ENCODE measurements at regions not wholly inside any gene's neighbourhood (a gene's known extent, or its start where the extent isn't known, plus 50 kb on each side); places are given as distances from the start of the nearest gene placed in this dataset.

DNA sequence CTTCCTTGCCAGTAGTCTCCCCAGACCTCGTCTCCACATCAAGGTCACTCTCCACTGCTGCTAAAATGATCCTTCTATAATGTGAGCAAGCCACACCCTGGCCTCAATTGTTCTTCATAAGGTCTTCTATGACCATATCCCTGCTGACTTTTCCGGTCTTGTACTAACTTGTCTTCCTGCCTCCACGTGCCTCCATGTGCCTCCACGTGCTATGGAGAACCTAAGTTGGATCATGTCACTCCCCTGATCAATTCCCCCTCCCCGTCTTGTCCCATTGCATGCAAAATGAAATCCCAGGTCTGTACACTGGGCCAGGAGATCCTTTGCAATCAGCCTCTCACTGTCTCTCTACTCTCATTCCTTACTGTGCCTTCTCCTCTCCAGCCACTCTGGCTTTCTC, 110.6 kb downstream of the TTC8 start:
- intact Hi-C loops (cut with DNase I) = no loop called here
- DNase-seq (ENCODE audit: extremely low spot score) = no peak
- Histone ChIP-seq H3K9me3 (peaks cover 0 to 4% (median 0%) of the 10 kb centered on the region in 4 donors), H3K27me3 (peaks cover 0 to 10% (median 0%) of the 10 kb centered on the region in 4 donors), H3K27ac (replicated peaks in 1 of 4) (no peak overlapping the region), H3K4me3 (no peak overlapping the region), H3K36me3 (no peaks in the 10 kb centered on the region), H3K4me1 (no peaks in the 10 kb centered on the region)
- 76% methylated on average over 5 of the region's 5 CpGs for WGBS
- TF ChIP-seq POLR2A (IDR thresholded peaks at IDR 0.05; ENCODE audit: low read depth) (no peak), POLR2AphosphoS5 (IDR thresholded peaks at IDR 0.05) (no peak), EP300 (IDR thresholded peaks at IDR 0.05) (no peak), CTCF (IDR thresholded peaks at IDR 0.05) (no peak)

- H3K36me3 ChIP-seq = no peaks in the 10 kb centered on the region
- peaks cover 0 to 10% (median 0%) of the 10 kb centered on the region in 4 donors for H3K27me3 ChIP-seq
- no peaks in the 10 kb centered on the region for H3K4me1 ChIP-seq
- H3K27ac ChIP-seq (replicated peaks in 1 of 4) = no peak overlapping the region
- H3K9me3 ChIP-seq = no peaks in the 10 kb centered on the region
- H3K4me3 ChIP-seq = no peak overlapping the region
- TF ChIP-seq CTCF (IDR thresholded peaks at IDR 0.05) (no peak), EP300 (IDR thresholded peaks at IDR 0.05) (no peak), POLR2AphosphoS5 (IDR thresholded peaks at IDR 0.05) (no peak), POLR2A (IDR thresholded peaks at IDR 0.05; ENCODE audit: low read depth) (no peak)
- WGBS = 95% methylated on average over 3 of the region's 3 CpGs
- intact Hi-C loops (cut with DNase I) = no loop called here
- no peak for DNase-seq (ENCODE audit: extremely low spot score)
Observed at GRCh38 chr14:88937706-88938105, 113.3 kb downstream of the TTC8 start.

DNA sequence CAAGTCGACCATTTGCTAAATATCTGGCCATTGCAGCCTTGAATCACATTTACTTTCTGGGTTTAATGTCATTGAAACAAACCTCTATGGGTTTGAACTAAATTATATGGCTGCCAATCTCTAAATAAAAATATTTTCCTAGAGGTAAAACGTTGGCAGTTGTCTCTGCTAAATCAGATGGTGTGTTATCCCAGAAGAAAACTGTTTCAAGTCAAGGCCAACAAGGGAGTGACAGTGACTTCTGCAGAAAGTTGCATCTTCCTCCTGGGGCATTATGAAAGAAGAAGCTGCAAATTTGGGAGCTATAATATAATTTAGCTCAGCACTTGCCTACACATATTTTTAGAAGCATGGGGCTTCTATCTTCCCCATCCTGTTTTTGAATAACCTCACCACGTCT, 116.2 kb downstream of the TTC8 start:
- Histone ChIP-seq H3K9me3 (no peaks in the 10 kb centered on the region), H3K4me1 (no peaks in the 10 kb centered on the region), H3K36me3 (no peaks in the 10 kb centered on the region), H3K4me3 (no peak overlapping the region), H3K27me3 (peaks cover 0 to 20% (median 0%) of the 10 kb centered on the region in 4 donors), H3K27ac (replicated peaks in 1 of 4) (no peak overlapping the region)
- TF ChIP-seq EP300 (IDR thresholded peaks at IDR 0.05) (no peak), CTCF (IDR thresholded peaks at IDR 0.05) (no peak), POLR2A (IDR thresholded peaks at IDR 0.05; ENCODE audit: low read depth) (no peak), POLR2AphosphoS5 (IDR thresholded peaks at IDR 0.05) (no peak)
- WGBS = 58% methylated on average over 3 of the region's 3 CpGs
- intact Hi-C loops (cut with DNase I) = no loop called here
- DNase-seq (ENCODE audit: extremely low spot score) = no peak

GRCh38 chr14:88941414-88941813, 117.0 kb downstream of the TTC8 start:
- H3K9me3 ChIP-seq = no peaks in the 10 kb centered on the region
- intact Hi-C loops (cut with DNase I) = no loop called here
- DNase-seq (ENCODE audit: extremely low spot score) = no peak
- H3K27ac ChIP-seq (replicated peaks in 1 of 4) = no peak overlapping the region
- H3K36me3 ChIP-seq = no peaks in the 10 kb centered on the region
- no peak overlapping the region for H3K4me3 ChIP-seq
- H3K4me1 ChIP-seq = no peaks in the 10 kb centered on the region
- H3K27me3 ChIP-seq = peaks cover 0 to 17% (median 0%) of the 10 kb centered on the region in 4 donors
- TF ChIP-seq CTCF (IDR thresholded peaks at IDR 0.05) (no peak), POLR2AphosphoS5 (IDR thresholded peaks at IDR 0.05) (no peak), POLR2A (IDR thresholded peaks at IDR 0.05; ENCODE audit: low read depth) (no peak), EP300 (IDR thresholded peaks at IDR 0.05) (no peak)

Data from esophagus muscularis mucosa (tissue), 4 donors.